ENCODE measurements at regions not wholly inside any gene's neighbourhood (a gene's known extent, or its start where the extent isn't known, plus 50 kb on each side); places are given as distances from the start of the nearest gene placed in this dataset.

GRCh38 chr1:220338759-220339158 is 66.5 kb upstream of the RAB3GAP2 start:
- TF ChIP-seq EZH2 (IDR thresholded peaks at IDR 0.05; ENCODE audit: borderline replicate concordance), result no peak
- TF ChIP-seq EZH2phosphoT487 (IDR thresholded peaks at IDR 0.05; ENCODE audit: low read depth, severe bottlenecking, unreplicated experiment), result no peak
- no peak for TF ChIP-seq CTCF (IDR thresholded peaks at IDR 0.05; ENCODE audit: poor library complexity)
- Histone ChIP-seq H3K9me2 (replicated peaks; ENCODE audit: insufficient read depth) (no peaks in the 10 kb centered on the region), H3K4me1 (ENCODE audit: insufficient read depth) (no peaks in the 10 kb centered on the region), H2AFZ (no peak overlapping the region), H4K20me1 (ENCODE audit: insufficient read depth, poor library complexity, severe bottlenecking) (no peaks in the 10 kb centered on the region), H3K27me3 (no peaks in the 10 kb centered on the region), H3K4me2 (no peak overlapping the region), H3K9me3 (ENCODE audit: low read depth) (no peaks in the 10 kb centered on the region), H3K27ac (no peak overlapping the region), H3K36me3 (replicated peaks; ENCODE audit: insufficient read depth, low read depth) (no peaks in the 10 kb centered on the region), H3K4me3 (no peak overlapping the region), H3K79me2 (no peaks in the 10 kb centered on the region)
- DNase-seq (ENCODE audit: low spot score), result no peak
- WGBS (ENCODE audit: low lambda C conversion rate, missing lambda C conversion rate), result 85% methylated on average over 1 of the region's 1 CpG

GRCh38 chr1:220336391-220337031 is 64.3 kb upstream of the RAB3GAP2 start:
- no peaks in the 10 kb centered on the region for H3K9me2 ChIP-seq (replicated peaks; ENCODE audit: insufficient read depth)
- no peak for TF ChIP-seq CTCF (IDR thresholded peaks at IDR 0.05; ENCODE audit: poor library complexity)
- no peak for TF ChIP-seq EZH2 (IDR thresholded peaks at IDR 0.05; ENCODE audit: borderline replicate concordance)
- no peak for TF ChIP-seq EZH2phosphoT487 (IDR thresholded peaks at IDR 0.05; ENCODE audit: low read depth, severe bottlenecking, unreplicated experiment)

GRCh38 chr1:220335668-220336067 is 63.4 kb upstream of the RAB3GAP2 start:
- Histone ChIP-seq H3K27ac (no peak overlapping the region), H3K4me1 (ENCODE audit: insufficient read depth) (no peaks in the 10 kb centered on the region), H3K79me2 (no peaks in the 10 kb centered on the region), H3K4me2 (no peak overlapping the region), H3K9me2 (replicated peaks; ENCODE audit: insufficient read depth) (no peaks in the 10 kb centered on the region), H3K27me3 (no peaks in the 10 kb centered on the region), H3K9me3 (ENCODE audit: low read depth) (no peaks in the 10 kb centered on the region), H3K4me3 (no peak overlapping the region), H2AFZ (no peak overlapping the region), H4K20me1 (ENCODE audit: insufficient read depth, poor library complexity, severe bottlenecking) (no peaks in the 10 kb centered on the region), H3K36me3 (replicated peaks; ENCODE audit: insufficient read depth, low read depth) (no peaks in the 10 kb centered on the region)
- WGBS (ENCODE audit: low lambda C conversion rate, missing lambda C conversion rate), result 92% methylated on average over 4 of the region's 4 CpGs
- no peak for DNase-seq (ENCODE audit: low spot score)
- no peak for TF ChIP-seq CTCF (IDR thresholded peaks at IDR 0.05; ENCODE audit: poor library complexity)
- no peak for TF ChIP-seq EZH2phosphoT487 (IDR thresholded peaks at IDR 0.05; ENCODE audit: low read depth, severe bottlenecking, unreplicated experiment)
- no peak for TF ChIP-seq EZH2 (IDR thresholded peaks at IDR 0.05; ENCODE audit: borderline replicate concordance)

More at GRCh38 chr1:220336391-220337031, 64.3 kb upstream of the RAB3GAP2 start:
- no peak overlapping the region for H3K4me3 ChIP-seq
- no peaks in the 10 kb centered on the region for H3K79me2 ChIP-seq
- no peak overlapping the region for H3K27ac ChIP-seq
- no peak for DNase-seq (ENCODE audit: low spot score)
- no peak overlapping the region for H3K4me2 ChIP-seq
- no peaks in the 10 kb centered on the region for H3K36me3 ChIP-seq (replicated peaks; ENCODE audit: insufficient read depth, low read depth)
- H3K9me3 ChIP-seq (ENCODE audit: low read depth), result no peaks in the 10 kb centered on the region
- 80% methylated on average over 6 of the region's 6 CpGs for WGBS (ENCODE audit: low lambda C conversion rate, missing lambda C conversion rate)
- H3K27me3 ChIP-seq, result no peaks in the 10 kb centered on the region
- H4K20me1 ChIP-seq (ENCODE audit: insufficient read depth, poor library complexity, severe bottlenecking), result no peaks in the 10 kb centered on the region
- H3K4me1 ChIP-seq (ENCODE audit: insufficient read depth), result no peaks in the 10 kb centered on the region
- H2AFZ ChIP-seq, result no peak overlapping the region

All from hepatocyte (in vitro differentiated cells).